ENCODE measurements at regions not wholly inside any gene's neighbourhood (a gene's known extent, or its start where the extent isn't known, plus 50 kb on each side); places are given as distances from the start of the nearest gene placed in this dataset.

- Histone ChIP-seq H3K4me1 (no peaks in the 10 kb centered on the region), H3K27me3 (no peaks in the 10 kb centered on the region), H3K4me3 (no peak overlapping the region), H3K9me3 (peaks cover 0 to 32% (median 6%) of the 10 kb centered on the region in 12 donors), H3K27ac (no peak overlapping the region), H3K36me3 (no peaks in the 10 kb centered on the region)
- DNase-seq: no peak
- TF ChIP-seq POLR2A (IDR thresholded peaks at IDR 0.05): no peak
- TF ChIP-seq, protein P1, sequence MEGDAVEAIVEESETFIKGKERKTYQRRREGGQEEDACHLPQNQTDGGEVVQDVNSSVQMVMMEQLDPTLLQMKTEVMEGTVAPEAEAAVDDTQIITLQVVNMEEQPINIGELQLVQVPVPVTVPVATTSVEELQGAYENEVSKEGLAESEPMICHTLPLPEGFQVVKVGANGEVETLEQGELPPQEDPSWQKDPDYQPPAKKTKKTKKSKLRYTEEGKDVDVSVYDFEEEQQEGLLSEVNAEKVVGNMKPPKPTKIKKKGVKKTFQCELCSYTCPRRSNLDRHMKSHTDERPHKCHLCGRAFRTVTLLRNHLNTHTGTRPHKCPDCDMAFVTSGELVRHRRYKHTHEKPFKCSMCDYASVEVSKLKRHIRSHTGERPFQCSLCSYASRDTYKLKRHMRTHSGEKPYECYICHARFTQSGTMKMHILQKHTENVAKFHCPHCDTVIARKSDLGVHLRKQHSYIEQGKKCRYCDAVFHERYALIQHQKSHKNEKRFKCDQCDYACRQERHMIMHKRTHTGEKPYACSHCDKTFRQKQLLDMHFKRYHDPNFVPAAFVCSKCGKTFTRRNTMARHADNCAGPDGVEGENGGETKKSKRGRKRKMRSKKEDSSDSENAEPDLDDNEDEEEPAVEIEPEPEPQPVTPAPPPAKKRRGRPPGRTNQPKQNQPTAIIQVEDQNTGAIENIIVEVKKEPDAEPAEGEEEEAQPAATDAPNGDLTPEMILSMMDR (IDR thresholded peaks at IDR 0.05): no peak
- 18 to 65% (median 45%) methylated on average over 1 of the region's 1 CpG for WGBS, 4 donors
- intact Hi-C loops (cut with DNase I): loop anchor here in 1 of 10 donors (10.0 kb wide), 1 partner anchor 1395 kb away; no protein-coding TSS in a partner anchor
- ATAC-seq: no peak
Observed at GRCh38 chr7:69199661-69200060, 398.6 kb upstream of the AUTS2 start.

GRCh38 chr7:69203871-69204270 lies 394.4 kb upstream of the AUTS2 start:
- DNase-seq (no peak), ATAC-seq (no peak)
- no peak overlapping the region for H3K27ac ChIP-seq
- no peaks in the 10 kb centered on the region for H3K4me1 ChIP-seq
- peaks cover 0 to 14% (median 4%) of the 10 kb centered on the region in 12 donors for H3K9me3 ChIP-seq
- TF ChIP-seq, protein P1 (IDR thresholded peaks at IDR 0.05): no peak
- no peak for TF ChIP-seq POLR2A (IDR thresholded peaks at IDR 0.05)
- H3K4me3 ChIP-seq: no peak overlapping the region
- no peaks in the 10 kb centered on the region for H3K36me3 ChIP-seq
- 69 to 84% (median 82%) methylated on average over 2 of the region's 2 CpGs for WGBS, 4 donors
- H3K27me3 ChIP-seq: peaks cover 0 to 3% (median 0%) of the 10 kb centered on the region in 9 donors
- intact Hi-C loops (cut with DNase I): loop anchor here in 1 of 10 donors (10.0 kb wide), 1 partner anchor 1391 kb away; no protein-coding TSS in a partner anchor

GRCh38 chr7:69204943-69205342 lies 393.3 kb upstream of the AUTS2 start:
- intact Hi-C loops (cut with DNase I): loop anchor here in 1 of 10 donors (10.0 kb wide), 1 partner anchor 1390 kb away; no protein-coding TSS in a partner anchor
- Histone ChIP-seq H3K9me3 (peaks cover 0 to 4% (median 0%) of the 10 kb centered on the region in 12 donors), H3K36me3 (no peaks in the 10 kb centered on the region), H3K27ac (no peak overlapping the region), H3K4me1 (no peaks in the 10 kb centered on the region), H3K27me3 (peaks cover 0 to 3% (median 0%) of the 10 kb centered on the region in 9 donors), H3K4me3 (no peak overlapping the region)
- TF ChIP-seq POLR2A (IDR thresholded peaks at IDR 0.05): no peak
- no peak for DNase-seq
- 86 to 88% (median 87%) methylated on average over 3 of the region's 3 CpGs for WGBS, 4 donors
- peak in 1 of 4 donors; percentile 36 for ATAC-seq

GRCh38 chr7:69205581-69205980 lies 392.7 kb upstream of the AUTS2 start:
- H3K9me3 ChIP-seq: no peaks in the 10 kb centered on the region
- no peak overlapping the region for H3K27ac ChIP-seq
- DNase-seq: no peak
- H3K36me3 ChIP-seq: no peaks in the 10 kb centered on the region
- intact Hi-C loops (cut with DNase I): loop anchor here in 1 of 10 donors (10.0 kb wide), 1 partner anchor 1389 kb away; no protein-coding TSS in a partner anchor
- H3K27me3 ChIP-seq: peaks cover 0 to 3% (median 0%) of the 10 kb centered on the region in 9 donors
- TF ChIP-seq POLR2A (IDR thresholded peaks at IDR 0.05): no peak
- TF ChIP-seq, protein P1 (IDR thresholded peaks at IDR 0.05): no peak
- H3K4me3 ChIP-seq: no peak overlapping the region
- ATAC-seq: no peak
- no peaks in the 10 kb centered on the region for H3K4me1 ChIP-seq

DNA sequence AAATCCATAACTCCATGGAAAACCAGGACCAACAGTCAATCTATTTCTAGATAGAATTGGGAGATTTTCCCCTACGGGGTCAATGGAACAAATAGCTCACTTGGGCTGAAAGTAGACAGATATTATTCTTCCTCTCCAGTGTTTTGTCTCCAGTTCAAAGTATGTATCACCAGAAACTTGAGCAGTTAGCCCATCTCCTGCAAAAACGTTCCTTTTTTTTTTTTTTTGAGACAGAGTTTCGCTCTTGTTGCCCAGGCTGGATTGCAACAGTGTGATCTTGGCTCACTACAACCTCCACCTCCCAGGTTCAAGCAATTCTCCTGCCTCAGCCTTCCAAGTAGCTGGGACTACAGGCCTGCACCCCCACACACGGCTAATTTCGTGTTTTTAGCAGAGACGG lies 390.0 kb upstream of the AUTS2 start:
- H3K4me1 ChIP-seq: no peaks in the 10 kb centered on the region
- H3K36me3 ChIP-seq: no peaks in the 10 kb centered on the region
- H3K4me3 ChIP-seq: no peak overlapping the region
- no peak overlapping the region for H3K27ac ChIP-seq
- intact Hi-C loops (cut with DNase I): loop anchor here in 1 of 10 donors (10.0 kb wide), 1 partner anchor 1387 kb away; no protein-coding TSS in a partner anchor
- no peak for DNase-seq
- no peak for ATAC-seq
- no peaks in the 10 kb centered on the region for H3K9me3 ChIP-seq
- H3K27me3 ChIP-seq: peaks cover 0 to 8% (median 0%) of the 10 kb centered on the region in 9 donors
- WGBS, 4 donors: 86 to 92% (median 90%) methylated on average over 6 of the region's 6 CpGs
- TF ChIP-seq, protein P1 (IDR thresholded peaks at IDR 0.05): no peak
- no peak for TF ChIP-seq POLR2A (IDR thresholded peaks at IDR 0.05)
